Duodenal mucosa (tissue), 2 donors: ENCODE measurements at regions not wholly inside any gene's neighbourhood (a gene's known extent, or its start where the extent isn't known, plus 50 kb on each side); places are given as distances from the start of the nearest gene placed in this dataset.

Experiments
- H3K27ac ChIP-seq: one replicate; pipeline ENCODE4 v1.7.0; 2013; ENCODE audit warnings: low read depth, low read length
- H3K27me3 ChIP-seq, 2 donors: one replicate each; pipeline ENCODE4 v1.7.0; 2013; ENCODE audit warnings: low read length in 2 of 2, control low read depth in 1 of 2; ENCODE audit not compliant: insufficient read depth in 2 of 2, control insufficient read depth in 1 of 2
- H3K36me3 ChIP-seq, 2 donors: one replicate each; pipeline ENCODE4 v1.7.0; 2013; ENCODE audit warnings: low read length in 2 of 2, control low read depth in 1 of 2; ENCODE audit not compliant: insufficient read depth in 2 of 2, control insufficient read depth in 1 of 2
- H3K4me1 ChIP-seq, 2 donors: one replicate each; pipeline ENCODE4 v1.7.0; 2013; ENCODE audit warnings: low read length in 2 of 2, control low read depth in 1 of 2; ENCODE audit not compliant: insufficient read depth in 2 of 2, control insufficient read depth in 1 of 2
- H3K4me3 ChIP-seq, 2 donors: one replicate each; pipeline ENCODE4 v1.7.0; 2013; ENCODE audit warnings: low read length in 2 of 2, low read depth in 1 of 2
- H3K9ac ChIP-seq, 2 donors: one replicate each; pipeline ENCODE4 v1.7.0; 2013; ENCODE audit warnings: low read length in 2 of 2, low read depth in 1 of 2
- H3K9me3 ChIP-seq, 2 donors: one replicate each; pipeline ENCODE4 v1.7.0; 2013; ENCODE audit warnings: low read length in 2 of 2, control low read depth in 1 of 2; ENCODE audit not compliant: control insufficient read depth in 1 of 2

GRCh38 chr11:104547996-104548661, 350.1 kb downstream of the CASP12 start:
- H3K4me3 ChIP-seq: no peak overlapping the region
- no peaks in the 10 kb centered on the region for H3K9me3 ChIP-seq
- H3K27ac ChIP-seq: no peak overlapping the region
- no peaks in the 10 kb centered on the region for H3K27me3 ChIP-seq
- H3K4me1 ChIP-seq: no peaks in the 10 kb centered on the region
- no peak overlapping the region for H3K9ac ChIP-seq
- no peaks in the 10 kb centered on the region for H3K36me3 ChIP-seq

GRCh38 chr11:104546501-104546900, 351.8 kb downstream of the CASP12 start:
- H3K27me3 ChIP-seq: no peaks in the 10 kb centered on the region
- H3K27ac ChIP-seq: no peak overlapping the region
- H3K4me3 ChIP-seq: no peak overlapping the region
- no peak overlapping the region for H3K9ac ChIP-seq
- no peaks in the 10 kb centered on the region for H3K9me3 ChIP-seq
- H3K4me1 ChIP-seq: no peaks in the 10 kb centered on the region
- no peaks in the 10 kb centered on the region for H3K36me3 ChIP-seq

GRCh38 chr11:104541701-104542100, 356.6 kb downstream of the CASP12 start:
- no peaks in the 10 kb centered on the region for H3K4me1 ChIP-seq
- H3K4me3 ChIP-seq: no peak overlapping the region
- no peak overlapping the region for H3K9ac ChIP-seq
- H3K36me3 ChIP-seq: no peaks in the 10 kb centered on the region
- H3K9me3 ChIP-seq: no peaks in the 10 kb centered on the region
- no peaks in the 10 kb centered on the region for H3K27me3 ChIP-seq
- no peak overlapping the region for H3K27ac ChIP-seq

GRCh38 chr11:104538313-104538712, 359.9 kb downstream of the CASP12 start:
- Histone ChIP-seq H3K4me3 (no peak overlapping the region), H3K9me3 (no peaks in the 10 kb centered on the region), H3K4me1 (no peaks in the 10 kb centered on the region), H3K27me3 (no peaks in the 10 kb centered on the region), H3K36me3 (no peaks in the 10 kb centered on the region), H3K27ac (no peak overlapping the region), H3K9ac (no peak overlapping the region)

- Histone ChIP-seq H3K27me3 (no peaks in the 10 kb centered on the region), H3K4me1 (no peaks in the 10 kb centered on the region), H3K9me3 (no peaks in the 10 kb centered on the region), H3K4me3 (no peak overlapping the region), H3K36me3 (no peaks in the 10 kb centered on the region), H3K27ac (no peak overlapping the region), H3K9ac (no peak overlapping the region)
Measured at GRCh38 chr11:104534278-104534677, 364.0 kb downstream of the CASP12 start.

GRCh38 chr11:104531894-104532293, 366.4 kb downstream of the CASP12 start:
- no peaks in the 10 kb centered on the region for H3K27me3 ChIP-seq
- no peak overlapping the region for H3K4me3 ChIP-seq

GRCh38 chr11:104531075-104531474, 367.1 kb upstream of the PDGFD start:
- no peaks in the 10 kb centered on the region for H3K27me3 ChIP-seq

More at GRCh38 chr11:104531894-104532293, 366.4 kb downstream of the CASP12 start:
- Histone ChIP-seq H3K9me3 (no peaks in the 10 kb centered on the region), H3K4me1 (no peaks in the 10 kb centered on the region), H3K9ac (no peak overlapping the region), H3K36me3 (no peaks in the 10 kb centered on the region), H3K27ac (no peak overlapping the region)

GRCh38 chr11:104529906-104530305, 366.0 kb upstream of the PDGFD start:
- H3K27ac ChIP-seq: no peak overlapping the region

More at GRCh38 chr11:104531075-104531474, 367.1 kb upstream of the PDGFD start:
- Histone ChIP-seq H3K36me3 (no peaks in the 10 kb centered on the region), H3K4me3 (no peak overlapping the region), H3K4me1 (no peaks in the 10 kb centered on the region), H3K9me3 (no peaks in the 10 kb centered on the region), H3K9ac (no peak overlapping the region), H3K27ac (no peak overlapping the region)

GRCh38 chr11:104529213-104529612, 365.3 kb upstream of the PDGFD start:
- no peaks in the 10 kb centered on the region for H3K9me3 ChIP-seq
- H3K36me3 ChIP-seq: no peaks in the 10 kb centered on the region
- H3K27me3 ChIP-seq: no peaks in the 10 kb centered on the region
- no peaks in the 10 kb centered on the region for H3K4me1 ChIP-seq
- H3K27ac ChIP-seq: no peak overlapping the region
- no peak overlapping the region for H3K4me3 ChIP-seq
- H3K9ac ChIP-seq: no peak overlapping the region

More at GRCh38 chr11:104529906-104530305, 366.0 kb upstream of the PDGFD start:
- no peaks in the 10 kb centered on the region for H3K36me3 ChIP-seq
- H3K9ac ChIP-seq: no peak overlapping the region
- H3K9me3 ChIP-seq: no peaks in the 10 kb centered on the region
- H3K27me3 ChIP-seq: no peaks in the 10 kb centered on the region
- H3K4me3 ChIP-seq: no peak overlapping the region
- no peaks in the 10 kb centered on the region for H3K4me1 ChIP-seq

- H3K4me1 ChIP-seq: no peaks in the 10 kb centered on the region
- no peaks in the 10 kb centered on the region for H3K27me3 ChIP-seq
- no peak overlapping the region for H3K9ac ChIP-seq
- H3K36me3 ChIP-seq: no peaks in the 10 kb centered on the region
- H3K27ac ChIP-seq: no peak overlapping the region
- H3K9me3 ChIP-seq: no peaks in the 10 kb centered on the region
- H3K4me3 ChIP-seq: no peak overlapping the region
Measured at GRCh38 chr11:104526006-104526405, 362.1 kb upstream of the PDGFD start.
